ENCODE measurements at regions not wholly inside any gene's neighbourhood (a gene's known extent, or its start where the extent isn't known, plus 50 kb on each side); places are given as distances from the start of the nearest gene placed in this dataset.
"Not testable (repeated sequence)": the region's sequence is repeated elsewhere in the genome, so short reads cannot be mapped to it uniquely, and the experiment has no call there.

DNA sequence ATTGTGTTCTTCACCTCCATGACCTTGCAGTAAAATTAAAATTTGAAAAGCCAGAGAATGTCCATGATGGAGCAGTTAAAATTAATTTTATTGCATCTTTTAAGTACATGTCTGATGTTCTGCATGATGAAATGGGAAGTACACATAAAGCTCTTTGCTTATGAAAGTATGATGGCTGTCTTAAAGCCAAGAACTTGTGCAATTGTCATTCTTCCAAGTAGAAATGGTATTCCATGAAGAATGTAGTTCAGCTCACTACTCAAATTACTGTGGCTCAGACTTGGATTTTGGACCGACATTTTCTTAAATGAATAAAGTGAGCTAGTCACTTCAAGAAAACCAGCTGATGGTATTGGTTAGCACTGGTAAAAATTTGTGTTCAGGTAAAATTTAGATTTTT is 161.7 kb upstream of the CXCL13 start:
- no peak for DNase-seq (ENCODE audit: low read depth in 2 of 3, low spot score in 1 of 3)

DNA sequence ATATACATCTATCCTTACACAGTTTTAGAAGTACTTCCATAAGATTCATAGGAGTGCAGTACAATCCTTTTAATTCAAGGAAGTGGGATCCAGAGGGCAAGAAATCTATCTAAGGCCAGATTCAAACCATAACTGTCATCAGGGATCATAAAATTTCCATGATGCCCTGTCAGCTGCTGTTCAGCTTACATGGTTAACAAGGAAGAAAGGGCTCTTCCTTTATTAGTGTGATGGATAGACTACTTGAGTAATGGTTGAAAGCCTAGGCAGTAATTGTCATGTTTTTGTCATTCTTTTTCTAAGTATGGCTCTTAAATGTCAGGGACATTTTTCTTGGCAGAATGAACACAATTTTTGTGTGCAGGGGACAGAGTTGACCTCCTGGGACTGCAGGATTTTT is 159.8 kb upstream of the CXCL13 start:
- DNase-seq (ENCODE audit: low read depth in 2 of 3, low spot score in 1 of 3), result no peak

- no peak for DNase-seq (ENCODE audit: low read depth in 2 of 3, low spot score in 1 of 3)
These were observed 159.0 kb upstream of the CXCL13 start for GRCh38 chr4:77446601-77447000.

DNA sequence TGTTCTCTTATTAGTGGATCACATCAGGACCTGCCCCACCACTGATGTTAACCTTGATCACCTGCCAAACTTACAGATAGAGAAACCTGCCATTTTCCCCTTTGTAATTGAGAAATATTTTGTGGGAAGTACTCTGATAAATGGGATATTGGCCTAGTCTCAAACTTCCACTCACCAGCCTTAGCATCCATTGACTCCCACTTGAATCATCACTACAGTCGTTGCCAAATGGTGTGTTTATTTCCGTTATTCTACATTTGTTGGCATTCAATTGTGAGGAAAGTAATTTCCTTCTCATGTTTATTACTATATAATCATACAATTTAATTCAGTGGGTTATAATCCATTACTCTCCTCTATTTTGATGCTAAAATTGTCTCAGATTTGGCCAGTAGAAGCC is 156.4 kb upstream of the CXCL13 start:
- DNase-seq (ENCODE audit: low read depth in 2 of 3, low spot score in 1 of 3), result no peak

DNA sequence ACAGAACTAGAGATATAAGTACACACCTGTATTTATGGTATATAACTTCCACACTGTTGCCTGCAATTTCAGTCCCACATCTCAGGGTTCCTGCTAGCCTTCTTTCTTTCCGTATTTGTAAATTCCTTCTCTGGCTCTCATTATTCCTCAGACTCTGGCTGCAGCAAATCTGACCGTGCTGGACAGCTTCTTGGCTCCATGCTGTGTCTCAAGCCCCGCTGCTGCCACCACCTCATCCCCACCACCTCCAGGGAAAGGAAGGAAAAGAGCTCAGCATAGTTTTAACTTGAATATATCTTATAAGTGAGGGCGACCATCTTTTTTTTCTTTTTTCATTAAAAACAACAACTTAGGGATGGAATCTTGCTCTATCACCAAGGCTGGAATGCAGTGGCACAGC is 155.6 kb upstream of the CXCL13 start:
- no peak for DNase-seq (ENCODE audit: low read depth in 2 of 3, low spot score in 1 of 3)

- no peak for DNase-seq (ENCODE audit: low read depth in 2 of 3, low spot score in 1 of 3)
These were observed 154.1 kb upstream of the CXCL13 start for GRCh38 chr4:77451530-77451929.

- not testable (repeated sequence) for DNase-seq (ENCODE audit: low read depth in 2 of 3, low spot score in 1 of 3)
These were observed 153.5 kb upstream of the CXCL13 start for GRCh38 chr4:77452117-77452516.

DNA sequence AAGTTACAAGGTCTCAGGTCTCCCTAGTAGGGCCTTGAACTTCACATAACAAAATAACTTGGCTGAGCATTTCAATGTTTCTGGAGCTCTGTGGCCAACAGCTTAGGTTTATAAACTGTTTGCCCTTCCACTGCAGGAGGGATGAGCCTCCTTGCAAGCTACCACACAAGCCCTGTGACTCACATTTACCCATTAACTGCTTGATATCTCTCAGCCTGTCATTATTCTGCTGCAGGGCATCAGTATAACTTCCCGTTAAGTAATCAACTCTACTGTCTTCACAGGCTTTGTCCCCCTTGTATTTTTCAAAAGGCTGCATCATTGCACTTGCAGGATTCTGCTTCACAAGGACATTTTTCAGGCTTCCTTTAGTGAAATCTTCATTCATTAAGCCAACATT is 151.7 kb upstream of the CXCL13 start:
- DNase-seq (ENCODE audit: low read depth in 2 of 3, low spot score in 1 of 3), result no peak

DNA sequence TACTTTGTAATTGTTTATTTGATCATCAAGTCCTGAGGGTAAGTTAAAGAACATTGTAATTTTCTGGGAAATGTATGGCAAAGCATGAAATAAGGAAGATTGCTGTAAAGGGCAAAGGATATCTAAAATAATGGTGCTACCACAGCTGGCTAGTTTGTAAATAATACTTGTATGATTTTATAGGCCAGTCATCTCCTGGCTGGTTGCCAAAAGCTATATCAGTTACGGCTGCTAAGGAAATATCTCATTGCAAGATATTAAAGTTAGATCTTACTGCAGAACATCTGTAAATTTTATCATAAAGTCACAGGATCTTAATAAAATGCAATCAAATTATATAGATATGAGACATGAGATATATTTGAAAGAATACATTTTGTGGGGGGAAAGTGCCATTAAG is 150.8 kb upstream of the CXCL13 start:
- no peak for DNase-seq (ENCODE audit: low read depth in 2 of 3, low spot score in 1 of 3)

- not testable (repeated sequence) for DNase-seq (ENCODE audit: low read depth in 2 of 3, low spot score in 1 of 3)
These were observed 141.5 kb upstream of the CXCL13 start for GRCh38 chr4:77464100-77464499.

- peak; percentile 22 to 31 (median 27) for DNase-seq (ENCODE audit: low read depth in 2 of 3, low spot score in 1 of 3)
These were observed 140.3 kb upstream of the CXCL13 start for GRCh38 chr4:77465271-77465670.

DNA sequence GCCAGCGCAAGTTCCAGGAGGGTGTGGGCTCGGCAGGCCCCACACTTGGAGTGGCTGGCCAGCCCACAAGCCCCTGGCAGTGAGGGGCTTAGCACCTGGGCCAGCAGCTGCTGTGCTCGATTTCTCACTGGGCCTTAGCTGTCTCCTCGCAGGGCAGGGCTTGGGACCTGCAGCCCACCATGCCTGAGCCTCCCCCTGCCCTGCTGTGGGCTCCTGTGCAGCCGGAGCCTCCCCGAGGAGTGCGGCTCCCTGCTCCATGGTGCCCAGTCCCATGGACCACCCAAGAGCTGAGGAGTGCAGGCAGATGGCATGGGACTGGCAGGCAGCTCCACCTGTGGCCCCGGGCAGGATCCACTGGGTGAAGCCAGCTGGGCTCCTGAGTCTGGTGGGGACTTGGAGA is 139.2 kb upstream of the CXCL13 start:
- no peak for DNase-seq (ENCODE audit: low read depth in 2 of 3, low spot score in 1 of 3)

DNA sequence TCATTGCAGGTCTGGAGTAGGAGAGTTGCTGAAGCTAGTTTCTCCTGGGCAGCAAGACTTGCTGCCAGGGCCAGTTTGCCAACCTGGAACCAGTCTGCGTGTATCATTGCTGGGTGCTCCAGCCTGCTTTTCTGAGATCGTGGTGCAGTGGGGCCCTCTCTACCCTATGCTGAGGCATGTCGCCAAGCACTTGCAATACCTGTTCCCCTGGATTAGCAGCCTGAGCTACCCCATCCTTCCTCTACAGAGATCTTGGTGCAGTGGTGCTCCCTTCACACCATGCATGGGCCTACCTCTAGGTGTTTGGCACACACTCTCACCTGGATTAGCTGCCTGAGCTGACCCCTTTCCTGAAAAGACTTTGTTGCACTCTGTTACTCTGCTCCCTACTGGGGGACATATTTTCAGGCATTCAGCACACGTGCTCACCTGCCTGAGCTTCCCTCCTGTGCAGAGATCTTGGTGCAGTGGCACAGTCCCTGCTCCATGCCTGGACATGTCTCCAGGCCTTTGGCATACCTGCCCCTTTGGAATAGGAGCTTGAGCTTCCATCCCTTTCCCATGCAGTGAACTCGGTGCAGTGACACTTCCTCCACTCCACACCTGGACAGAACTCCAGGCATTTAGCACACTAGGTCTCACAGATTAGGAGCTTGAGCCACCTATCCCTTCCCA is 133.7 kb upstream of the CXCL13 start:
- DNase-seq (ENCODE audit: low read depth in 2 of 3, low spot score in 1 of 3), result no peak

DNA sequence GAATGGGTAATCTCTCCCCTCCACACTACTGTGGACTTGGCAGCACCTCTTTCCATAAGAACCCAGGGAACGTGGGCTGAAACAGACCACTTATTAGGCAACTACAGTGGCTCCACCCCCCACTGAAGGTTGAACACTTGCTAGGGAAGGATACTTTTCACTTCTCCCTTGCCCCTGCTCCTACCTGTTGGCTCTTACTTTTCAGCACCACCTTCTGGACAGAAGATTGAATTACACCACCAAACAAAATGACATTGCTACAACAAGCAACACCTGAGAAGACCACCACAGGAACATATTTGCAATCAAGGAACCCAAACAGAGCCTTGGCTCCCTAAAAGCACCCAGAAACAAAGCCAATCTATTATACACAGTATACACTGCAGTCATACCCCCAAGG is 132.1 kb upstream of the CXCL13 start:
- no peak for DNase-seq (ENCODE audit: low read depth in 2 of 3, low spot score in 1 of 3)

- no peak for DNase-seq (ENCODE audit: low read depth in 2 of 3, low spot score in 1 of 3)
These were observed 123.8 kb upstream of the CXCL13 start for GRCh38 chr4:77481856-77482255.

DNA sequence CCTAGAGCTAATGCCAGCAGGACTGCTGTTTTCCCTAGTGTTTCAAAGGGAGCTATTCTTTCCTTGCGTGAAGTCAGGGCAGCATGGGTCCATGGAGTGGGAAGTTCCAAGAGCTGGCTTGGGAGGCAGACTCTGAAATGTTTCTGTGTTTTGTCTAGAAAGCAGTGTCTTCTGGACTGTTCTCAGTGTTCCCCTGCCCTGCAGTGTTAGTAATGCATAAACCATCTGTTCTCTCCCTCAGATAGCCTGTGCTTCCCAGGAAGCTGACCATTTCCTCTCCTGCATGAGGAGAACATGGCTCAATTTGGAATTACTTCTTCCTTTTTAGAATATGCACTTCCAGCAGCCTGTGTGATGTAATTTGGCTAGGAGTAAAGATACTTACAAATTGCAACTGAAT is 116.7 kb upstream of the CXCL13 start:
- DNase-seq (ENCODE audit: low read depth in 2 of 3, low spot score in 1 of 3), result no peak

DNA sequence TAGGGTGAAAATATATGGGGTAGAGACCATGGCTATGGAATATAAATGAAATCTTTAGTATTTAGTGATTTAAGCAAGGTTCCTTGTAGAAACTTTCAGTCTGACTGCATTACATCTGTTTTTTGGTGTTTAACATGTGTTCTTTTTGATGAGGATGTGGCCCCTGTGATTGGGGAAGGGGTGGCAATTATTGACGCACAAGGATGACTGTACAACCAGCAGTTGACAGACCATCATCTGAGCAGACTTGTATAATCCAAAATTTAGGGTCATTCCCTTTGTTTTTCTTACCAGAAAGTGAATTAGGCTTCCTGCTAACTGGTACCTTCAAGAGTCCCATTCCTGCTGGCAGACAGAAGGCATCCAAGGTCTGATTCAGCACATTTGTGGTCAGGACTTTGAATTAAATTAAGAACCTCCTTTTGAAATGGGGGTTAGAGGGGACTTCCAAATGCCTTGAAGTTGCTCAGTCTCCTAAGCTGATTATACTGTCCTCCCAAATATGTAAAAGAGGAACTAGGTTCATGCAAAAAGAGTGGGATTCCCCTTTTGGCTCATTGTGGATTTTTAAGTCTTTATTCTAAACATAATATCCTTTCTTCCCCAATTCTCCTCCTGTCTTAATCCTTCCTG is 112.4 kb upstream of the CXCL13 start:
- DNase-seq (ENCODE audit: low read depth in 2 of 3, low spot score in 1 of 3), result no peak

- no peak for DNase-seq (ENCODE audit: low read depth in 2 of 3, low spot score in 1 of 3)
These were observed 111.6 kb upstream of the CXCL13 start for GRCh38 chr4:77493829-77494551.

GRCh38 chr4:77496457-77496856 is 109.2 kb upstream of the CXCL13 start:
- DNase-seq (ENCODE audit: low read depth in 2 of 3, low spot score in 1 of 3), result no peak

GRCh38 chr4:77500801-77501200 is 104.8 kb upstream of the CXCL13 start:
- no peak for DNase-seq (ENCODE audit: low read depth in 2 of 3, low spot score in 1 of 3)

DNA sequence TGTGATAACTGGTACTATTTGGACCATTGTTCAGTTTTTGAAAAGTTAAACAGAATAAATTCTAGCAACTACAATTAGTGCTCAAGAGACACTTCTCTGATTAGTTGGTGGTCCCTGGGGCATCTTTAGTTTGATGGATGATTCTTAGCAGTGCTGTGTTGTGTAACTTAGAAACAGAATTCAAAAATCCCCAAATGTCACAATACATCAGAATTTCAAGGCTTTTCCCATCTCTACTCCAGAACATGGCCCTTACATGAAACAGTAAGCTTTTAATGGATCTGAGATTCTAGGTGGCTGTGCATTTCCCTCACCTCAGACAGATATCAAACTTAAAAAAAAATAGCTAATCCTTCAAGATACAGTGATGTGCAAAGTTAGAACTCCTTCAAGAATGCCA is 104.4 kb upstream of the CXCL13 start:
- no peak for DNase-seq (ENCODE audit: low read depth in 2 of 3, low spot score in 1 of 3)

- no peak for DNase-seq (ENCODE audit: low read depth in 2 of 3, low spot score in 1 of 3)
These were observed 103.8 kb upstream of the CXCL13 start for GRCh38 chr4:77501851-77502250.

DNA sequence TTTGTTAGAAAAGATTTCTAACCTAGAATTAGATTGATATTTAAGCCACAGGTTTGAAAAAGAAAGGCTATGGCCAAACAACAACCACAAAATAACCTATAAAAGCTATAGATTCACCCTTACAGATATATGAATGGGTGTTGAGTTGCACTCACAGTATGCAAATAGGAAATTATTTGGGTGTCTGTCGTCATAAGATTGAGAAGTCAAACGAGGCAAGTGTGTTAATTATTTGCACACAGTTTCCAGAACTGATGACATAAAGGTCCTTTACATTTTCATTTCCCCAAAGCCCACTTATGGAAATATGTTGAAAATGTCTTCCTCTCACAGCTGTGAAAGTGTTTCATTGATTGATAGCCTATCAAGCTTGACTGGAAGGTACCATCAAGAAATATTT is 101.2 kb upstream of the CXCL13 start:
- no peak for DNase-seq (ENCODE audit: low read depth in 2 of 3, low spot score in 1 of 3)
